ENCODE measurements at regions not wholly inside any gene's neighbourhood (a gene's known extent, or its start where the extent isn't known, plus 50 kb on each side); places are given as distances from the start of the nearest gene placed in this dataset.

DNA sequence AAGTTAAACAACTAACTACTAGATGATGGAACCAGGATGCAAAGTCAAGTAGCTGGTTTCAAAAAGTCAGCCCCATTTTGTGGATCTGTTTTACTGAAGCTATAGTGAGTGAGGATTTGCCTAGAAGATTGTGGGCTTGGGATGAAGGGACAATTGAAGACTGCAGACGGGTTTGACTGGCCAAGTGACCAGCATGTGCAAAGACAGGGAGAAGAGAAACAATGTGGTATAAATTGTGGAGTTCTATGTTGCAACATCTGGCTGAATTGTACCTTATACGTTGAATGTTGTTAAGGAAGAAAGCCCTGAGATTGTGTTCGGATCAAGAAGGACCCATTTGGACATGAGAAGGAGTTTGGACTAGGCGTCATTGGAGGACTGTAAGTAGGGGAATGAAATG, 101.8 kb downstream of the MAT2B start:
- no peaks in the 10 kb centered on the region for H3K4me1 ChIP-seq (replicated peaks in 1 of 2)
- H3K27ac ChIP-seq: no peak overlapping the region
- H3K4me3 ChIP-seq: no peak overlapping the region
- DNase-seq: no peak
- no peaks in the 10 kb centered on the region for H3K9me3 ChIP-seq (replicated peaks in 1 of 3)
- TF ChIP-seq, protein P1, sequence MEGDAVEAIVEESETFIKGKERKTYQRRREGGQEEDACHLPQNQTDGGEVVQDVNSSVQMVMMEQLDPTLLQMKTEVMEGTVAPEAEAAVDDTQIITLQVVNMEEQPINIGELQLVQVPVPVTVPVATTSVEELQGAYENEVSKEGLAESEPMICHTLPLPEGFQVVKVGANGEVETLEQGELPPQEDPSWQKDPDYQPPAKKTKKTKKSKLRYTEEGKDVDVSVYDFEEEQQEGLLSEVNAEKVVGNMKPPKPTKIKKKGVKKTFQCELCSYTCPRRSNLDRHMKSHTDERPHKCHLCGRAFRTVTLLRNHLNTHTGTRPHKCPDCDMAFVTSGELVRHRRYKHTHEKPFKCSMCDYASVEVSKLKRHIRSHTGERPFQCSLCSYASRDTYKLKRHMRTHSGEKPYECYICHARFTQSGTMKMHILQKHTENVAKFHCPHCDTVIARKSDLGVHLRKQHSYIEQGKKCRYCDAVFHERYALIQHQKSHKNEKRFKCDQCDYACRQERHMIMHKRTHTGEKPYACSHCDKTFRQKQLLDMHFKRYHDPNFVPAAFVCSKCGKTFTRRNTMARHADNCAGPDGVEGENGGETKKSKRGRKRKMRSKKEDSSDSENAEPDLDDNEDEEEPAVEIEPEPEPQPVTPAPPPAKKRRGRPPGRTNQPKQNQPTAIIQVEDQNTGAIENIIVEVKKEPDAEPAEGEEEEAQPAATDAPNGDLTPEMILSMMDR (IDR thresholded peaks at IDR 0.05): no peak
- no peak for TF ChIP-seq POLR2A (IDR thresholded peaks at IDR 0.05)
- 77 to 84% (median 82%) methylated on average over 4 of the region's 4 CpGs for WGBS, 4 donors
- no peaks in the 10 kb centered on the region for H3K27me3 ChIP-seq
- no peaks in the 10 kb centered on the region for H3K36me3 ChIP-seq (replicated peaks in 1 of 2)
- intact Hi-C loops (cut with DNase I): no loop called here

DNA sequence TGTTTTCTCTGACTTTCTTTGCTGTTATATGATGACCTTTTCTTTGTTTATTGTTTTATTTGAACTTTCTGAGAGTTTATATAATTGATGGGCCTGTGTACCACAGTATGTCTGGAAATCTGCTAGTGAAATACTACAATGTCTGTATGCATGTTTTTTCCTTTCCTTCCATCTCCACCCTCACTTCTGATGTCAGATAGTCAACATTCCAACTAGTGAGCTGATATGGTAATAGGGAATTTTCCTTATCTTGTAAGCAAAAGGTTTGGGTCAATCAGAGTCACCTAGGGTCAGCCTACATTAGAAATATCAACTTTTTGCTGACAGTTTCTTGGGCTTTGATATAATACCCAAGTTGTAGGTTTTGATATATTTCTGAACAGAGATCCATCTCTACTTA, 103.2 kb downstream of the MAT2B start:
- TF ChIP-seq POLR2A (IDR thresholded peaks at IDR 0.05): no peak
- TF ChIP-seq, protein P1 (IDR thresholded peaks at IDR 0.05): no peak
- no peak for DNase-seq
- H3K9me3 ChIP-seq (replicated peaks in 1 of 3): no peaks in the 10 kb centered on the region
- intact Hi-C loops (cut with DNase I): no loop called here
- H3K36me3 ChIP-seq (replicated peaks in 1 of 2): no peaks in the 10 kb centered on the region
- no peak overlapping the region for H3K4me3 ChIP-seq
- H3K27ac ChIP-seq: no peak overlapping the region
- no peaks in the 10 kb centered on the region for H3K4me1 ChIP-seq (replicated peaks in 1 of 2)
- H3K27me3 ChIP-seq: no peaks in the 10 kb centered on the region

DNA sequence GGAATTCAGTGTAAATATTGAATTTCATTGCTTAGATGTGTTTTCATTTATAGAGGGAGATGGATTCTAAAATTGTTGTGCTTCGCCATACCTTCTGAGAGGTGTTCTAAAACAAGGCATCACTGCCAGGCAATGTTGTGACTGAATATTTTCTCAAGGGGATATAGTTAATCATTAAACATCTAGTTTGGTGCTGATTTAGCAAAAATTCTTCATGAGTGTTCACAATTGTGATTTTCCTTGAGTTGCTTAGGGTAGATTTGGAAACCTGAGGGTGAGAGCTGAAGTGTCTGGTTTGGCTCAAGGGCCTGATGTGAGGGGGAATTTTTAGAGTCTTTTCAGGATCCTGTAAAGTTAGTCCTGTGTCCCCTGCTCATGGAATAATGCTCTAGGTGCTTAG, 104.5 kb downstream of the MAT2B start:
- Histone ChIP-seq H3K27me3 (no peaks in the 10 kb centered on the region), H3K9me3 (replicated peaks in 1 of 3) (no peaks in the 10 kb centered on the region), H3K36me3 (replicated peaks in 1 of 2) (no peaks in the 10 kb centered on the region), H3K4me1 (replicated peaks in 1 of 2) (no peaks in the 10 kb centered on the region), H3K27ac (no peak overlapping the region), H3K4me3 (no peak overlapping the region)
- TF ChIP-seq POLR2A (IDR thresholded peaks at IDR 0.05): no peak
- TF ChIP-seq, protein P1 (IDR thresholded peaks at IDR 0.05): no peak
- DNase-seq: no peak
- intact Hi-C loops (cut with DNase I): no loop called here
- 73 to 95% (median 87%) methylated on average over 1 of the region's 1 CpG for WGBS, 4 donors

DNA sequence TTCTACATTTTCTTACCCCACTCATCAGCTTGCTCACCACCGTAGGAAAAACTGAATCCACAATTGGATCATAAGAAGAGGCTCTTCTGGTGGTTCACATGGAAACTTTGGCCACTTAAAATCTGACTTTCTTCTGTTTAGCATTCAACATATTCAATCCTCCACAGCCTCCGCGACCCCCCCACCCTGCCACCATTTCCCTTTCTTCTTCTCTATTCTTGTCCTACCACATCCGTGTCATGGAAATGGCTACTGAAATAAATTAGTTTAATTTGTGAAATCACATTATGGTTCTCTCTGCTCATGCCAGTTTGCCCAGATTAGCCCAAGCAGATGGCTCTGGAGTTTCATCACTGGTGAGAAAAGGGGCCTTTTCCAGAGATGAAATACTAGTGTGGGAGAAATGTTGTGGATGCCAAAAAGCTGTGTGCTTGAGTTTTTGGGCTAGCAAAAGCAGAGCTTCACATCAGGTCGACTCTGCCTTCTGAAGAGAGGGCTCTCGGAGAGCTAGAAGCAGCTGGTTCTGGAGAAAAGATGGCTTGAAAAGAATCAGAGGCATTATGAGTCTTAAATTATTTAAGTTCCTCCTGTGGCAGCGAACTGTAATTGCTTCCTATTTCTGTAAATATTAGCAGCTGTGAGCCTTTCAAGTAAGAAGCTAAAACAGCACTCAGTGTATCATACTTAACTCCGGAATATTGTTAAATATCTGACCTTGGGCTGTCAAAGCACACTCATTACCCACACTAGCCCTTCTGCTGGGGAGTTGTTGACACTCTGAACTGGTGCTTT, 107.1 kb downstream of the MAT2B start:
- H3K9me3 ChIP-seq (replicated peaks in 1 of 3): no peaks in the 10 kb centered on the region
- no peak overlapping the region for H3K4me3 ChIP-seq

More for the DNA sequence above, 107.1 kb downstream of the MAT2B start:
- WGBS, 4 donors: 58 to 64% (median 63%) methylated on average over 8 of the region's 8 CpGs
- no peaks in the 10 kb centered on the region for H3K27me3 ChIP-seq
- no peak for TF ChIP-seq POLR2A (IDR thresholded peaks at IDR 0.05)
- TF ChIP-seq, protein P1 (IDR thresholded peaks at IDR 0.05): no peak
- intact Hi-C loops (cut with DNase I): no loop called here
- no peaks in the 10 kb centered on the region for H3K4me1 ChIP-seq (replicated peaks in 1 of 2)
- H3K36me3 ChIP-seq (replicated peaks in 1 of 2): no peaks in the 10 kb centered on the region
- H3K27ac ChIP-seq: no peak overlapping the region
- DNase-seq: no peak
